ENCODE measurements at regions not wholly inside any gene's neighbourhood (a gene's known extent, or its start where the extent isn't known, plus 50 kb on each side); places are given as distances from the start of the nearest gene placed in this dataset.

DNA sequence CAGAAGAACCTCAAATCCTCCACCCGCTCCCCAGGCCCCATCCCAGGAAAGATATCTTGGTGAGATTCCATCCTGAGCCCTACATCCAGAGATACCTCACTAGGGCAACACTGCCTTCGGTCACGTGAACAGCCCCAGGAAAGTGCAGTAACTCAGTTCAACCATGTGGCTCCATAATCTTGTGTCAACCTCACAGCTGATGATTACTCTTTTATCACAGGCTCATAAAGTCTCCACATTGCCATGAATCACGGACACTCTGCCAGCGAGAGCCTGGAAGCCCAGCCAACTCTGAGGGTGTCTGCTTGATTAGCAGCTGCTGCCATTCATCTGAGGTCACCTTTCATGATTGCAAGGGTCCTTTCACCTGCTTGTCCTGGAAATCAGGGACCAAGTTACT lies 175.8 kb upstream of the LRFN2 start (continued):
- TF ChIP-seq CXXC5 (CRISPR knock-in tag; IDR thresholded peaks at IDR 0.05) (no peak), ZNF224 (CRISPR knock-in tag; IDR thresholded peaks at IDR 0.05) (no peak)

DNA sequence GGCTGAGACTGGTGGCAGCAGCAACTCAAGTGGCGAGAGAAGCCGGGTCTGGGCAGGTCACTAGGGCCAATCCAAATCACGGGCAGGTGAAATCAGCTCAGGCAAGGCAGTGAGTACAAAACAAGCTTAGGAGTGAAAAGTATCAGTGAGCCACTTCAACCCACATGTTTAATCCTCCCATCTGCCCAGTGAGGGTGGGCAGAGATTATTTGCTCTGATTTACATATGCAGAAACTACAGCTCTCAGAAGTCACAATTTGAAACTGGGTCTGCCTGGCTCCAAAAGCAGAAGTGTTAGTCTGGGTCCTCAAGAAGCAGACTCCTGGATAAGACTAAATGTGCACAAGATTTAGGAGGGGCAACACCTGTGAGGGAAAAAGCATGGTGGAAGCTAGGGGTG lies 173.7 kb upstream of the LRFN2 start:
- H2AFZ ChIP-seq (ENCODE audit: low read depth, low read length) = no peak overlapping the region
- H3K27me3 ChIP-seq (ENCODE audit: control insufficient read depth in 2 of 2, insufficient read depth in 2 of 2, low read length in 2 of 2) = peaks cover 20 to 45% of the 10 kb centered on the region in 2 experiments
- POLR2A ChIA-PET = interaction anchor here (0.6 to 1.2 kb wide), 4 partner anchors 16 to 150 kb away, joined by 3 read pairs; no protein-coding TSS in a partner anchor
- no peak overlapping the region for H3K9ac ChIP-seq (ENCODE audit: insufficient read depth in 1 of 2, low read depth in 2 of 2, low read length in 2 of 2)
- no peaks in the 10 kb centered on the region for H3K9me1 ChIP-seq (ENCODE audit: control insufficient read depth, insufficient read depth, low read length)
- DNase-seq (ENCODE audit: extremely low read depth in 1 of 4, low spot score in 3 of 4) (no peak), ATAC-seq (no peak), FAIRE-seq (no peak)
- H3K4me2 ChIP-seq (ENCODE audit: insufficient read depth, low read length) = no peak overlapping the region
- 3% methylated on average over 3 of the region's 3 CpGs for WGBS (ENCODE audit: insufficient coverage, low coverage, missing lambda C conversion rate)
- no TSS peak for BruUV-seq (replicated peaks)
- H3K27ac ChIP-seq (ENCODE audit: extremely low read depth, low read depth, low read length) = no peak overlapping the region
- no peaks in the 10 kb centered on the region; the same call in 1 of the 2 replicates for H4K20me1 ChIP-seq (replicated peaks; ENCODE audit: control insufficient read depth, insufficient read depth, low read length)
- CTCF ChIA-PET (ENCODE audit: low intra/inter-chr PET ratio) = no interaction called here
- intact Hi-C loops (cut with micrococcal nuclease) = no loop called here
- H3K36me3 ChIP-seq (ENCODE audit: control insufficient read depth, insufficient read depth, low read length) = no peaks in the 10 kb centered on the region
- H3K79me2 ChIP-seq (ENCODE audit: control insufficient read depth, insufficient read depth, low read length) = no peaks in the 10 kb centered on the region
- H3K9me3 ChIP-seq (replicated peaks; ENCODE audit: control insufficient read depth, insufficient read depth, low read depth, low read length) = no peaks in the 10 kb centered on the region
- no peak overlapping the region for H3K4me3 ChIP-seq
- in situ Hi-C loops (cut with MboI) = no loop called here
- H3K4me1 ChIP-seq (replicated peaks in 1 of 2; ENCODE audit: control insufficient read depth in 2 of 2, insufficient read depth in 2 of 2, low read length in 2 of 2) = no peaks in the 10 kb centered on the region
- TF ChIP-seq BRCA1 (IDR thresholded peaks at IDR 0.05) (no peak), BRCA1 (CRISPR knock-in tag; IDR thresholded peaks at IDR 0.05) (no peak), KDM1A (IDR thresholded peaks at IDR 0.05) (no peak), TAF9B (IDR thresholded peaks at IDR 0.05; ENCODE audit: partially characterized antibody) (no peak), HDAC3 (IDR thresholded peaks at IDR 0.05; ENCODE audit: borderline replicate concordance, partially characterized antibody) (no peak), ETV1 (tag; conservative IDR thresholded peaks at IDR 0.05; ENCODE audit: low read depth) (no peak), ESRRA (IDR thresholded peaks at IDR 0.05; ENCODE audit: borderline replicate concordance, low read depth) (no peak), HIVEP1 (CRISPR knock-in tag; IDR thresholded peaks at IDR 0.05) (no peak), MCM3 (IDR thresholded peaks at IDR 0.05) (no peak), ZNF584 (CRISPR knock-in tag; IDR thresholded peaks at IDR 0.05; ENCODE audit: low read depth) (no peak), CBX2 (IDR thresholded peaks at IDR 0.05; ENCODE audit: insufficient read depth, low read length, poor library complexity, severe bottlenecking) (no peak), ARHGAP35 (IDR thresholded peaks at IDR 0.05; ENCODE audit: partially characterized antibody) (no peak), EWSR1 (IDR thresholded peaks at IDR 0.05; ENCODE audit: borderline replicate concordance, low read depth, partially characterized antibody) (no peak), ZNF830 (CRISPR knock-in tag; IDR thresholded peaks at IDR 0.05) (no peak)
- TF ChIP-seq, protein P1, sequence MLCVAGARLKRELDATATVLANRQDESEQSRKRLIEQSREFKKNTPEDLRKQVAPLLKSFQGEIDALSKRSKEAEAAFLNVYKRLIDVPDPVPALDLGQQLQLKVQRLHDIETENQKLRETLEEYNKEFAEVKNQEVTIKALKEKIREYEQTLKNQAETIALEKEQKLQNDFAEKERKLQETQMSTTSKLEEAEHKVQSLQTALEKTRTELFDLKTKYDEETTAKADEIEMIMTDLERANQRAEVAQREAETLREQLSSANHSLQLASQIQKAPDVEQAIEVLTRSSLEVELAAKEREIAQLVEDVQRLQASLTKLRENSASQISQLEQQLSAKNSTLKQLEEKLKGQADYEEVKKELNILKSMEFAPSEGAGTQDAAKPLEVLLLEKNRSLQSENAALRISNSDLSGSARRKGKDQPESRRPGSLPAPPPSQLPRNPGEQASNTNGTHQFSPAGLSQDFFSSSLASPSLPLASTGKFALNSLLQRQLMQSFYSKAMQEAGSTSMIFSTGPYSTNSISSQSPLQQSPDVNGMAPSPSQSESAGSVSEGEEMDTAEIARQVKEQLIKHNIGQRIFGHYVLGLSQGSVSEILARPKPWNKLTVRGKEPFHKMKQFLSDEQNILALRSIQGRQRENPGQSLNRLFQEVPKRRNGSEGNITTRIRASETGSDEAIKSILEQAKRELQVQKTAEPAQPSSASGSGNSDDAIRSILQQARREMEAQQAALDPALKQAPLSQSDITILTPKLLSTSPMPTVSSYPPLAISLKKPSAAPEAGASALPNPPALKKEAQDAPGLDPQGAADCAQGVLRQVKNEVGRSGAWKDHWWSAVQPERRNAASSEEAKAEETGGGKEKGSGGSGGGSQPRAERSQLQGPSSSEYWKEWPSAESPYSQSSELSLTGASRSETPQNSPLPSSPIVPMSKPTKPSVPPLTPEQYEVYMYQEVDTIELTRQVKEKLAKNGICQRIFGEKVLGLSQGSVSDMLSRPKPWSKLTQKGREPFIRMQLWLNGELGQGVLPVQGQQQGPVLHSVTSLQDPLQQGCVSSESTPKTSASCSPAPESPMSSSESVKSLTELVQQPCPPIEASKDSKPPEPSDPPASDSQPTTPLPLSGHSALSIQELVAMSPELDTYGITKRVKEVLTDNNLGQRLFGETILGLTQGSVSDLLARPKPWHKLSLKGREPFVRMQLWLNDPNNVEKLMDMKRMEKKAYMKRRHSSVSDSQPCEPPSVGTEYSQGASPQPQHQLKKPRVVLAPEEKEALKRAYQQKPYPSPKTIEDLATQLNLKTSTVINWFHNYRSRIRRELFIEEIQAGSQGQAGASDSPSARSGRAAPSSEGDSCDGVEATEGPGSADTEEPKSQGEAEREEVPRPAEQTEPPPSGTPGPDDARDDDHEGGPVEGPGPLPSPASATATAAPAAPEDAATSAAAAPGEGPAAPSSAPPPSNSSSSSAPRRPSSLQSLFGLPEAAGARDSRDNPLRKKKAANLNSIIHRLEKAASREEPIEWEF (CRISPR knock-in tag; IDR thresholded peaks at IDR 0.05) = no peak
